Pancreas (tissue), 10 donors: ENCODE measurements at regions not wholly inside any gene's neighbourhood (a gene's known extent, or its start where the extent isn't known, plus 50 kb on each side); places are given as distances from the start of the nearest gene placed in this dataset.

Experiments used
- ATAC-seq, 4 donors: fragments of 200-7000 bp; cut with Tn5 transposase; one replicate each; pipeline versions ENCODE4 v1.8.0 to v1.9.1; 2020; ENCODE audit warnings: mild to moderate bottlenecking in 4 of 4, moderate library complexity in 4 of 4
- DNase-seq, 6 donors: peaks; one replicate each; pipeline ENCODE4 v3.0.0-alpha.2; 2020
- FAIRE-seq: peaks from 2 replicates; lab custom pipeline; 2012; peaks lifted over from hg19 to GRCh38; lab: Jason Lieb, UNC
- H3K27ac ChIP-seq, 4 donors: fragments of 200-600 bp; sonication (generic); 1 replicate in 3 of 4; 2 replicates in 1 of 4; pipeline versions ENCODE4 v1.5.0 to v1.8.0; 2020
- H3K27me3 ChIP-seq, 4 donors: fragments of 200-600 bp; one replicate each; pipeline ENCODE4 v1.8.0; 2021
- H3K36me3 ChIP-seq, 3 donors: fragments of 200-600 bp; sonication (generic) in 1 of 3; one replicate each; pipeline versions ENCODE4 v1.5.0 to v1.8.0; 2020 to 2021
- H3K4me1 ChIP-seq, 3 donors: fragments of 200-600 bp; one replicate each; pipeline ENCODE4 v1.8.0; 2021
- H3K4me3 ChIP-seq, 4 donors: fragments of 200-600 bp; sonication (generic) in 2 of 4; one replicate each; pipeline versions ENCODE4 v1.5.0 to v1.8.0; 2020 to 2021
- H3K9me3 ChIP-seq, 4 donors: fragments of 200-600 bp; one replicate each; pipeline ENCODE4 v1.8.0; 2021
- CTCF ChIP-seq, 4 donors: fragments of 200-600 bp; sonication (generic) in 3 of 4; IDR thresholded peaks; one replicate each; pipeline versions ENCODE4 v1.5.0 to v1.8.0; 2021; ENCODE audit warnings: antibody characterized with exemption in 4 of 4
- WGBS, 2 donors: extraction: QIAGEN DNeasy Blood & Tissue Kit; methylation state at CpG; one replicate each; pipeline ENCODE4 v1.1.7; 2013; 5-methylcytosine and 5-hydroxymethylcytosine counted together
- intact Hi-C, 3 donors: fragments of 100-400 bp; cut with DNase I; formaldehyde crosslinking; loops; one replicate each; pipeline versions ENCODE4 v1.11.1 to v1.14.2; 2022
- donor health status: healthy with polysubstance abuse.
- donor health status: DM: no; HTN: no; CAD: no; lungs with moderate emphysema.
- donor health status: DM: no; HTN: no; CAD: no.
- donor health status: control.
- donor health status: control.
- donor health status: Bipolar disorder and iron deficiency.
- donor health status: DM: yes; HTN: yes; CAD: no.
- donor health status: DM: no; HTN: no; CAD: no.
- donor health status: DM: no; HTN: no; CAD: no.
- donor health status: DM: yes; HTN: yes; CAD: no.

- intact Hi-C loops, result no loop called here
- WGBS, 2 donors, result 56 to 62% methylated on average over 5 of the region's 5 CpGs
- no peak for TF ChIP-seq CTCF (IDR thresholded peaks at IDR 0.05)
- FAIRE-seq (no peak), ATAC-seq (no peak), DNase-seq (no peak)
- H3K27ac ChIP-seq, result no peak overlapping the region
- no peak overlapping the region for H3K4me3 ChIP-seq
- H3K4me1 ChIP-seq, result no peaks in the 10 kb centered on the region
- H3K27me3 ChIP-seq, result no peaks in the 10 kb centered on the region
- H3K36me3 ChIP-seq, result no peaks in the 10 kb centered on the region
- H3K9me3 ChIP-seq, result no peaks in the 10 kb centered on the region
Measured at GRCh38 chr22:35008213-35008612, 57.7 kb upstream of the ISX start.

GRCh38 chr22:35010543-35010942 lies 55.4 kb upstream of the ISX start:
- Histone ChIP-seq H3K4me1 (no peaks in the 10 kb centered on the region), H3K4me3 (no peak overlapping the region), H3K36me3 (no peaks in the 10 kb centered on the region), H3K27ac (no peak overlapping the region), H3K27me3 (no peaks in the 10 kb centered on the region), H3K9me3 (no peaks in the 10 kb centered on the region)
- no peak for DNase-seq
- ATAC-seq, result no peak
- WGBS, 2 donors, result 67 to 73% methylated on average over 6 of the region's 6 CpGs
- no peak for FAIRE-seq
- no peak for TF ChIP-seq CTCF (IDR thresholded peaks at IDR 0.05)
- intact Hi-C loops, result no loop called here

GRCh38 chr22:35014812-35015211 lies 51.1 kb upstream of the ISX start:
- H3K36me3 ChIP-seq, result no peaks in the 10 kb centered on the region
- no peak for TF ChIP-seq CTCF (IDR thresholded peaks at IDR 0.05)
- intact Hi-C loops, result no loop called here
- WGBS, 2 donors, result 61 to 68% methylated on average over 9 of the region's 9 CpGs
- no peak overlapping the region for H3K27ac ChIP-seq
- H3K4me1 ChIP-seq, result no peaks in the 10 kb centered on the region
- ATAC-seq (no peak), FAIRE-seq (no peak), DNase-seq (no peak)
- H3K27me3 ChIP-seq, result no peaks in the 10 kb centered on the region
- no peaks in the 10 kb centered on the region for H3K9me3 ChIP-seq
- H3K4me3 ChIP-seq, result no peak overlapping the region
